ENCODE measurements at regions not wholly inside any gene's neighbourhood (a gene's known extent, or its start where the extent isn't known, plus 50 kb on each side); places are given as distances from the start of the nearest gene placed in this dataset.

GRCh38 chr18:35880788-35881455, 91.6 kb upstream of the RMP24 start:
- DNase-seq (ENCODE audit: low read depth, low spot score) (no peak), ATAC-seq (no peak), FAIRE-seq (no peak)
- Histone ChIP-seq H3K79me2 (ENCODE audit: control insufficient read depth, insufficient read depth, low read length) (no peaks in the 10 kb centered on the region), H3K27me3 (replicated peaks in 1 of 2; ENCODE audit: control insufficient read depth in 2 of 2, insufficient read depth in 2 of 2, low read length in 1 of 2) (no peaks in the 10 kb centered on the region; a peak in 2 of 4 replicates), H3K27ac (ENCODE audit: control insufficient read depth, insufficient read depth) (no peak overlapping the region), H4K20me1 (ENCODE audit: control insufficient read depth, insufficient read depth) (no peaks in the 10 kb centered on the region), H2AFZ (ENCODE audit: control insufficient read depth, low read depth, low read length) (no peak overlapping the region), H3K36me3 (ENCODE audit: control insufficient read depth in 2 of 2, insufficient read depth in 2 of 2, low read length in 1 of 2) (no peaks in the 10 kb centered on the region), H3K4me2 (ENCODE audit: control insufficient read depth, insufficient read depth) (no peak overlapping the region), H3K4me3 (no peak overlapping the region), H3K9me3 (replicated peaks; ENCODE audit: control insufficient read depth, insufficient read depth, low read length) (no peaks in the 10 kb centered on the region), H3K9ac (ENCODE audit: control insufficient read depth, insufficient read depth, low read length) (no peak overlapping the region), H3K4me1 (ENCODE audit: control insufficient read depth, insufficient read depth, low read length) (no peaks in the 10 kb centered on the region)
- 62% methylated on average over 9 of the region's 9 CpGs for WGBS (ENCODE audit: insufficient coverage, insufficient replicate concordance, low lambda C conversion rate, missing lambda C conversion rate)
- ChIA-PET RAD21 (ENCODE audit: unreplicated experiment) (no interaction called here), CTCF (interaction anchor here (0.6 to 0.8 kb wide), 2 partner anchors 37 to 57 kb away, joined by 3 to 4 read pairs; no protein-coding TSS in a partner anchor), POLR2A (no interaction called here), SMC1A (ENCODE audit: uncharacterized antibody, unreplicated experiment) (interaction anchor here (0.7 kb wide), 1 partner anchor 176 kb away, joined by 3 read pairs; no protein-coding TSS in a partner anchor)
- in situ Hi-C loops (cut with MboI): no loop called here
- no TSS peak for BruUV-seq (replicated peaks)
- intact Hi-C loops (cut with micrococcal nuclease; ENCODE audit: unreplicated experiment): no loop called here
- no peak for TF ChIP-seq MTA3 (IDR thresholded peaks at IDR 0.05; ENCODE audit: borderline replicate concordance, low read length)
- TF ChIP-seq USF1 (IDR thresholded peaks at IDR 0.05; ENCODE audit: borderline replicate concordance, extremely low read length, insufficient read depth, low read depth, low read length): no peak
- TF ChIP-seq MTA2 (IDR thresholded peaks at IDR 0.05; ENCODE audit: low read depth): no peak
- TF ChIP-seq ZZZ3 (IDR thresholded peaks at IDR 0.05; ENCODE audit: control insufficient read depth, insufficient read length, low read depth): no peak
- TF ChIP-seq, protein P1, sequence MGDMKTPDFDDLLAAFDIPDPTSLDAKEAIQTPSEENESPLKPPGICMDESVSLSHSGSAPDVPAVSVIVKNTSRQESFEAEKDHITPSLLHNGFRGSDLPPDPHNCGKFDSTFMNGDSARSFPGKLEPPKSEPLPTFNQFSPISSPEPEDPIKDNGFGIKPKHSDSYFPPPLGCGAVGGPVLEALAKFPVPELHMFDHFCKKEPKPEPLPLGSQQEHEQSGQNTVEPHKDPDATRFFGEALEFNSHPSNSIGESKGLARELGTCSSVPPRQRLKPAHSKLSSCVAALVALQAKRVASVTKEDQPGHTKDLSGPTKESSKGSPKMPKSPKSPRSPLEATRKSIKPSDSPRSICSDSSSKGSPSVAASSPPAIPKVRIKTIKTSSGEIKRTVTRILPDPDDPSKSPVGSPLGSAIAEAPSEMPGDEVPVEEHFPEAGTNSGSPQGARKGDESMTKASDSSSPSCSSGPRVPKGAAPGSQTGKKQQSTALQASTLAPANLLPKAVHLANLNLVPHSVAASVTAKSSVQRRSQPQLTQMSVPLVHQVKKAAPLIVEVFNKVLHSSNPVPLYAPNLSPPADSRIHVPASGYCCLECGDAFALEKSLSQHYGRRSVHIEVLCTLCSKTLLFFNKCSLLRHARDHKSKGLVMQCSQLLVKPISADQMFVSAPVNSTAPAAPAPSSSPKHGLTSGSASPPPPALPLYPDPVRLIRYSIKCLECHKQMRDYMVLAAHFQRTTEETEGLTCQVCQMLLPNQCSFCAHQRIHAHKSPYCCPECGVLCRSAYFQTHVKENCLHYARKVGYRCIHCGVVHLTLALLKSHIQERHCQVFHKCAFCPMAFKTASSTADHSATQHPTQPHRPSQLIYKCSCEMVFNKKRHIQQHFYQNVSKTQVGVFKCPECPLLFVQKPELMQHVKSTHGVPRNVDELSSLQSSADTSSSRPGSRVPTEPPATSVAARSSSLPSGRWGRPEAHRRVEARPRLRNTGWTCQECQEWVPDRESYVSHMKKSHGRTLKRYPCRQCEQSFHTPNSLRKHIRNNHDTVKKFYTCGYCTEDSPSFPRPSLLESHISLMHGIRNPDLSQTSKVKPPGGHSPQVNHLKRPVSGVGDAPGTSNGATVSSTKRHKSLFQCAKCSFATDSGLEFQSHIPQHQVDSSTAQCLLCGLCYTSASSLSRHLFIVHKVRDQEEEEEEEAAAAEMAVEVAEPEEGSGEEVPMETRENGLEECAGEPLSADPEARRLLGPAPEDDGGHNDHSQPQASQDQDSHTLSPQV (IDR thresholded peaks at IDR 0.05): no peak
- TF ChIP-seq YY1 (IDR thresholded peaks at IDR 0.05; ENCODE audit: low read depth, low read length): no peak
- TF ChIP-seq NFXL1 (IDR thresholded peaks at IDR 0.05; ENCODE audit: borderline replicate concordance): no peak
- TF ChIP-seq BMI1 (IDR thresholded peaks at IDR 0.05; ENCODE audit: borderline replicate concordance): no peak
- TF ChIP-seq, protein P2, sequence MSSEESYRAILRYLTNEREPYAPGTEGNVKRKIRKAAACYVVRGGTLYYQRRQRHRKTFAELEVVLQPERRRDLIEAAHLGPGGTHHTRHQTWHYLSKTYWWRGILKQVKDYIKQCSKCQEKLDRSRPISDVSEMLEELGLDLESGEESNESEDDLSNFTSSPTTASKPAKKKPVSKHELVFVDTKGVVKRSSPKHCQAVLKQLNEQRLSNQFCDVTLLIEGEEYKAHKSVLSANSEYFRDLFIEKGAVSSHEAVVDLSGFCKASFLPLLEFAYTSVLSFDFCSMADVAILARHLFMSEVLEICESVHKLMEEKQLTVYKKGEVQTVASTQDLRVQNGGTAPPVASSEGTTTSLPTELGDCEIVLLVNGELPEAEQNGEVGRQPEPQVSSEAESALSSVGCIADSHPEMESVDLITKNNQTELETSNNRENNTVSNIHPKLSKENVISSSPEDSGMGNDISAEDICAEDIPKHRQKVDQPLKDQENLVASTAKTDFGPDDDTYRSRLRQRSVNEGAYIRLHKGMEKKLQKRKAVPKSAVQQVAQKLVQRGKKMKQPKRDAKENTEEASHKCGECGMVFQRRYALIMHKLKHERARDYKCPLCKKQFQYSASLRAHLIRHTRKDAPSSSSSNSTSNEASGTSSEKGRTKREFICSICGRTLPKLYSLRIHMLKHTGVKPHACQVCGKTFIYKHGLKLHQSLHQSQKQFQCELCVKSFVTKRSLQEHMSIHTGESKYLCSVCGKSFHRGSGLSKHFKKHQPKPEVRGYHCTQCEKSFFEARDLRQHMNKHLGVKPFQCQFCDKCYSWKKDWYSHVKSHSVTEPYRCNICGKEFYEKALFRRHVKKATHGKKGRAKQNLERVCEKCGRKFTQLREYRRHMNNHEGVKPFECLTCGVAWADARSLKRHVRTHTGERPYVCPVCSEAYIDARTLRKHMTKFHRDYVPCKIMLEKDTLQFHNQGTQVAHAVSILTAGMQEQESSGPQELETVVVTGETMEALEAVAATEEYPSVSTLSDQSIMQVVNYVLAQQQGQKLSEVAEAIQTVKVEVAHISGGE (CRISPR knock-in tag; IDR thresholded peaks at IDR 0.05): no peak
- no peak for TF ChIP-seq ZBTB40 (IDR thresholded peaks at IDR 0.05; ENCODE audit: borderline replicate concordance)
- no peak for TF ChIP-seq ZNF274 (IDR thresholded peaks at IDR 0.05; ENCODE audit: insufficient read depth, insufficient read length)
